Testis (tissue), 2 donors: ENCODE measurements at regions not wholly inside any gene's neighbourhood (a gene's known extent, or its start where the extent isn't known, plus 50 kb on each side); places are given as distances from the start of the nearest gene placed in this dataset.

Experiments
- POLR2A ChIP-seq: fragments of 450-650 bp; IDR thresholded peaks from one replicate; pipeline ENCODE4 v1.6.1; 2017; ENCODE audit warnings: antibody characterized with exemption, mild to moderate bottlenecking, moderate library complexity
- TF ChIP-seq, protein P1 (sequence below), 3 experiments: fragments of 450-650 bp in 2 of 3; fragments of 200-600 bp in 1 of 3; sonication (generic) in 1 of 3; IDR thresholded peaks; one replicate each; pipeline ENCODE4 v1.5.1; 2016 to 2019; ENCODE audit warnings: antibody characterized with exemption in 3 of 3, mild to moderate bottlenecking in 2 of 3, moderate library complexity in 1 of 3

- TF ChIP-seq, protein P1, sequence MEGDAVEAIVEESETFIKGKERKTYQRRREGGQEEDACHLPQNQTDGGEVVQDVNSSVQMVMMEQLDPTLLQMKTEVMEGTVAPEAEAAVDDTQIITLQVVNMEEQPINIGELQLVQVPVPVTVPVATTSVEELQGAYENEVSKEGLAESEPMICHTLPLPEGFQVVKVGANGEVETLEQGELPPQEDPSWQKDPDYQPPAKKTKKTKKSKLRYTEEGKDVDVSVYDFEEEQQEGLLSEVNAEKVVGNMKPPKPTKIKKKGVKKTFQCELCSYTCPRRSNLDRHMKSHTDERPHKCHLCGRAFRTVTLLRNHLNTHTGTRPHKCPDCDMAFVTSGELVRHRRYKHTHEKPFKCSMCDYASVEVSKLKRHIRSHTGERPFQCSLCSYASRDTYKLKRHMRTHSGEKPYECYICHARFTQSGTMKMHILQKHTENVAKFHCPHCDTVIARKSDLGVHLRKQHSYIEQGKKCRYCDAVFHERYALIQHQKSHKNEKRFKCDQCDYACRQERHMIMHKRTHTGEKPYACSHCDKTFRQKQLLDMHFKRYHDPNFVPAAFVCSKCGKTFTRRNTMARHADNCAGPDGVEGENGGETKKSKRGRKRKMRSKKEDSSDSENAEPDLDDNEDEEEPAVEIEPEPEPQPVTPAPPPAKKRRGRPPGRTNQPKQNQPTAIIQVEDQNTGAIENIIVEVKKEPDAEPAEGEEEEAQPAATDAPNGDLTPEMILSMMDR (IDR thresholded peaks at IDR 0.05): no peak
- no peak for TF ChIP-seq POLR2A
These were observed 1211.0 kb downstream of the TYW1 start for GRCh38 chr7:68207676-68208075.
